ENCODE measurements at regions not wholly inside any gene's neighbourhood (a gene's known extent, or its start where the extent isn't known, plus 50 kb on each side); places are given as distances from the start of the nearest gene placed in this dataset.
A peak's percentile ranks its signal among the peaks of the same experiment; 100 is the strongest.

GRCh38 chr3:26536955-26537354, 85.6 kb upstream of the LRRC3B start:
- DNase-seq: no peak

- no peak for DNase-seq
Measured at GRCh38 chr3:26550413-26550812, 72.2 kb upstream of the LRRC3B start.

- no peak for DNase-seq
Measured at GRCh38 chr3:26556637-26557036, 65.9 kb upstream of the LRRC3B start.

GRCh38 chr3:26558257-26558656, 64.3 kb upstream of the LRRC3B start:
- no peak for DNase-seq

GRCh38 chr3:26559227-26559626, 63.3 kb upstream of the LRRC3B start:
- DNase-seq: peak; percentile 35

GRCh38 chr3:26560081-26560480, 62.5 kb upstream of the LRRC3B start:
- no peak for DNase-seq

GRCh38 chr3:26562021-26562768, 60.4 kb upstream of the LRRC3B start:
- DNase-seq: no peak

Data from fibroblast of skin of abdomen (primary cell).